ENCODE measurements at regions not wholly inside any gene's neighbourhood (a gene's known extent, or its start where the extent isn't known, plus 50 kb on each side); places are given as distances from the start of the nearest gene placed in this dataset.

GRCh38 chr12:43165351-43165750, 386.7 kb downstream of the ADAMTS20 start:
- no peak for ATAC-seq
- no peaks in the 10 kb centered on the region for H3K36me3 ChIP-seq
- DNase-seq, result no peak
- H3K27me3 ChIP-seq, result no peaks in the 10 kb centered on the region
- H3K4me1 ChIP-seq, result no peaks in the 10 kb centered on the region
- TF ChIP-seq CTCF (IDR thresholded peaks at IDR 0.05 in 4 of 5, conservative IDR thresholded peaks at IDR 0.05 in 1 of 5), result no peak
- no peak for TF ChIP-seq POLR2A (IDR thresholded peaks at IDR 0.05)
- no peaks in the 10 kb centered on the region for H3K9me3 ChIP-seq
- intact Hi-C loops (cut with DNase I; ENCODE audit: low total_unique reads), result no loop called here
- no peak overlapping the region for H3K27ac ChIP-seq
- in situ Hi-C loops (cut with MboI; ENCODE audit: low sequenced_read_pairs in 4 of 4), result no loop called here
- no peak overlapping the region for H3K4me3 ChIP-seq

- no peaks in the 10 kb centered on the region for H3K9me3 ChIP-seq
- no peak for DNase-seq
- ATAC-seq, result no peak
- H3K36me3 ChIP-seq, result no peaks in the 10 kb centered on the region
- intact Hi-C loops (cut with DNase I; ENCODE audit: low total_unique reads), result no loop called here
- no peak overlapping the region for H3K4me3 ChIP-seq
- H3K27ac ChIP-seq, result no peak overlapping the region
- TF ChIP-seq POLR2A (IDR thresholded peaks at IDR 0.05) (no peak), CTCF (IDR thresholded peaks at IDR 0.05 in 4 of 5, conservative IDR thresholded peaks at IDR 0.05 in 1 of 5) (no peak)
- H3K4me1 ChIP-seq, result no peaks in the 10 kb centered on the region
- in situ Hi-C loops (cut with MboI; ENCODE audit: low sequenced_read_pairs in 4 of 4), result no loop called here
- H3K27me3 ChIP-seq, result no peaks in the 10 kb centered on the region
Measured at GRCh38 chr12:43162138-43162537, 389.9 kb downstream of the ADAMTS20 start.

- Histone ChIP-seq H3K9me3 (no peaks in the 10 kb centered on the region), H3K4me3 (no peak overlapping the region), H3K27ac (no peak overlapping the region), H3K36me3 (no peaks in the 10 kb centered on the region), H3K4me1 (no peaks in the 10 kb centered on the region), H3K27me3 (no peaks in the 10 kb centered on the region)
- intact Hi-C loops (cut with DNase I; ENCODE audit: low total_unique reads), result no loop called here
- no peak for ATAC-seq
- TF ChIP-seq CTCF (IDR thresholded peaks at IDR 0.05 in 4 of 5, conservative IDR thresholded peaks at IDR 0.05 in 1 of 5) (no peak), POLR2A (IDR thresholded peaks at IDR 0.05) (no peak)
- DNase-seq, result no peak
- in situ Hi-C loops (cut with MboI; ENCODE audit: low sequenced_read_pairs in 4 of 4), result no loop called here
Measured at GRCh38 chr12:43159506-43159905, 392.5 kb downstream of the ADAMTS20 start.

- in situ Hi-C loops (cut with MboI; ENCODE audit: low sequenced_read_pairs in 4 of 4), result no loop called here
- H3K36me3 ChIP-seq, result no peaks in the 10 kb centered on the region
- H3K4me1 ChIP-seq, result no peaks in the 10 kb centered on the region
- H3K4me3 ChIP-seq, result no peak overlapping the region
- no peaks in the 10 kb centered on the region for H3K9me3 ChIP-seq
- H3K27ac ChIP-seq, result no peak overlapping the region
- ATAC-seq (no peak), DNase-seq (no peak)
- H3K27me3 ChIP-seq, result no peaks in the 10 kb centered on the region
- intact Hi-C loops (cut with DNase I; ENCODE audit: low total_unique reads), result no loop called here
- no peak for TF ChIP-seq POLR2A (IDR thresholded peaks at IDR 0.05)
- no peak for TF ChIP-seq CTCF (IDR thresholded peaks at IDR 0.05 in 4 of 5, conservative IDR thresholded peaks at IDR 0.05 in 1 of 5)
Measured at GRCh38 chr12:43158126-43158525, 393.9 kb downstream of the ADAMTS20 start.

- no peak overlapping the region for H3K4me3 ChIP-seq
- intact Hi-C loops (cut with DNase I; ENCODE audit: low total_unique reads) (no loop called here), in situ Hi-C loops (cut with MboI; ENCODE audit: low sequenced_read_pairs in 4 of 4) (no loop called here)
- no peaks in the 10 kb centered on the region for H3K27me3 ChIP-seq
- no peaks in the 10 kb centered on the region for H3K9me3 ChIP-seq
- DNase-seq (no peak), ATAC-seq (no peak)
- no peaks in the 10 kb centered on the region for H3K4me1 ChIP-seq
- H3K27ac ChIP-seq, result no peak overlapping the region
- TF ChIP-seq POLR2A (IDR thresholded peaks at IDR 0.05) (no peak), CTCF (IDR thresholded peaks at IDR 0.05 in 4 of 5, conservative IDR thresholded peaks at IDR 0.05 in 1 of 5) (no peak)
- no peaks in the 10 kb centered on the region for H3K36me3 ChIP-seq
Measured at GRCh38 chr12:43155376-43155775, 396.6 kb downstream of the ADAMTS20 start.
